HG02571 (cell line): ENCODE measurements at regions not wholly inside any gene's neighbourhood (a gene's known extent, or its start where the extent isn't known, plus 50 kb on each side); places are given as distances from the start of the nearest gene placed in this dataset.
"Not testable (repeated sequence)": the region's sequence is repeated elsewhere in the genome, so short reads cannot be mapped to it uniquely, and the experiment has no call there.

Source experiments
- ATAC-seq: cut with Tn5 transposase; IDR thresholded peaks from one replicate; pipeline ENCODE4 v1.9.1; 2021; ENCODE audit warnings: mild to moderate bottlenecking, moderate library complexity; ENCODE audit not compliant: unreplicated experiment

DNA sequence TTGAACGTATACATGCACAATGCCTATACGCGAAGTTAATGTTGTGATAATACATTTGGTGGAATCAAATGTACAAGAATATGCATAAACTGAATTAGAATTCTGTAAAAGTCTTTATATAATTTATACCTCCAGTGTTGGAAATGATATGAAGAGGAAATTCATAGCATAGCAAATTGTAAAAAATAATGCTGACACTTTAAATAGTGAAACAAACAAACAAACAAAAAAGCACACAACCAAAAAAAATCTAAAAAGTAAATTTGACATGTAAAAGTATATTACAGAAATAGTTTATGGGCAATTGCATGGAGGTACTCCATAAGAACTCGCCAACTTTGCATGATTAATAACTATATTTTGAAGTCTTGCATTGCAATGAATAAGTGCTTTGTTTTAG is 780.9 kb downstream of the TBC1D32 start:
- ATAC-seq: no peak

DNA sequence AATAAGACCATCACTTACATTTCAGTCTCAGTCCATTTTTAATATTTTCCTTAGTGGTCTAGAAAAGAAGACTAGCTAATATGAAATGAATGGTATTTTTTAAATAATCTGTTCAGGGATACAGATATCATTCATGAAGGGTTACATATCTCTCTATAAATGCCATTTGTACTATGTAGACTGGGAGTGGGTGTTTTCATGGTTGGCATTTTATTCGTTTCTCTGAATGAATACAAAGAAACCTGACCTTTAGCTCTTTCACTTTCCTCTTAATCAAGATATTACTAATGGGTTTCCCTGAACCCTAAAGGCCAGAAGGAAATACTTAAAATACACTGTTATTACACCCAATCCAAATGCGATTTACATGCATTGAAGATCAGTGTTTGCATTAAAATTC is 788.9 kb downstream of the TBC1D32 start:
- ATAC-seq: no peak

DNA sequence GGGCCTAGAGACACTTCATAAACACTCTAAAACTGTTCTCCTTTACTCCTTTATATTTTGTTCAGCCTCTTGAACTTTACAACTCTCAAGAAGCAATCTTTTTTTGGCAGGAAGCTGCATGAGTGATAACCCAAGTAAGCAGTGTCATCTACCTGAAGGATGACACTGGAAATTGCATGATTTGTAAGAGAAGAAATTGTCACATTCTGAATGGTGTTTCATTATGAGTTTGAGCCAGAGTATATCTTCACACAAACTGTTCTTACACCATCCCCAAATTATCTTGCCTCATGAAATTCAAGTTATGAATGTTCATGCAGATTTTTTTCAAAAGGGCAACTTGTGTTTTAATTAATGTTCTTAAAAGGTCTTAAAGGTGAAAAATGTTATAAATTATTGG is 799.3 kb downstream of the TBC1D32 start:
- ATAC-seq: no peak

DNA sequence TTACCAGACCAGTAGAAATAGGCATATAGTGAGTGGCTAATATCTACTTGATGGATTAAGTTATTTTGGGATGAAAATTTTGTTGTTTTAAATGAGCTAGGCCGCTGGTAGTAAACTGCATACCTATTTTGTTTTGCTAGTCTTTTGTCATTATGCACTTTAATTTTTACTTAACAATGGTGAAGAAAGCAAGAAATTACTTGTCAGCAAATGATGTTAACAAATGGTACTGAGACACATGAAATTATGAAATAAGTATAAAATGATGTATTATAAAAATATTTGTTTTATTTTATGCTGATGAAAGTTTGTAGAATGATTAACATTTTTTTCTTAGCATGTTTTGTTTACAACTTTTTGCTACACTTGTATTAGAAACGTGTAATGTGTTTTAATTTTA is 807.7 kb downstream of the TBC1D32 start:
- no peak for ATAC-seq

DNA sequence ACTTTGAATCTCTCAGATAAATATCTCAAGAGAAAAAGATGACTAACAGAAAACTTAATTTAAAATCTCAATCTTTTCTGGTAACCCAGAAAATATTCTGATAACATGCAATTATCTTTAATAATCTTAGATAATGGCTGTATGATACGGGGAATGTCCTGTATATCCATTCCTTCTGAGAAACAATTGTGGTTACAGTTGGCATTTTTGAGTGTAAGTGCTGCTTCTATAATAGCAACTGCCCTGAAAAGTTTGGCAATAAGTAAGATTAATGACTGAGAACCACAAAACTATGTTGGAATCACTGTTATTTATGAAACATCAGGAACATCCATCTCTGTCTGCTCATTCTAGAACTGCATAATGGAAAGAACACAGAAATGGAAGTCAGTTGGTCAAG is 819.7 kb downstream of the TBC1D32 start:
- ATAC-seq: no peak

DNA sequence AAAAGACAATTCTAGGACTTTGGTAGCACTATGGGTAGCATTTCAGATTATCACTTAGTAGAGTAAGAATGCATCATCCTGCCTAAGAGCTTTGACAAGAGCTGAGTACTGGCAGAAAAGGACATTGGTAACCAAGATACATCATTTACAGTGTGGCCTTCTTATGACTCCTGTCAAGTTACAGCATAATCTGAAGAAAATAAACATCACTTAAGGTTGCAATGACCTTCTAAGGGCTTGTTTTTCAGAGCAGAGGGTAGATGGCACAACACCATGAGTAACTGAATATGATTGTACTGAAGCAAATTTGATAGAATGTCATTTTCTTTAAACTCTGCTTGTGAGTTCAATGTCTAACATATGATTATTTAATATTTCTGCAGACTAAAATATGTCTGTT is 822.6 kb downstream of the TBC1D32 start:
- no peak for ATAC-seq

DNA sequence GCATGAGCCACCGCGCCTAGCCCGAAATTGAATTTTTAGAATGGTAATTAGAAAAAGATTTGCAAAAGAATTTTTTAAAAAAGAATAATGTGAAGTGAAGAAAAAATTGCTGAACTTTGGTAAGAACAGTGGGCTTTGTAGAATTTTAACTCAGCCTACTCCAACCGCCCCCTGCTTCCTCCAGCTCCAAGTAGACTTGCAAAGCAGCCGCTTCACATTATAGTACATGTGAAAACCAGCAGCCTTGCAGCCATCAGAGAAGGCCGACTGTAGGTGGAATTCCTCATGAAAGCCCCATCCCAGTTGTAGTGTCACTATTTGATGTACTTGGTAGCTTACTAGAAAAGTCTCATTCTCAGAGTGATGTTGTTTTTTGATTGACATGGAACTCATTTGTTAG is 835.6 kb downstream of the TBC1D32 start:
- ATAC-seq: no peak

DNA sequence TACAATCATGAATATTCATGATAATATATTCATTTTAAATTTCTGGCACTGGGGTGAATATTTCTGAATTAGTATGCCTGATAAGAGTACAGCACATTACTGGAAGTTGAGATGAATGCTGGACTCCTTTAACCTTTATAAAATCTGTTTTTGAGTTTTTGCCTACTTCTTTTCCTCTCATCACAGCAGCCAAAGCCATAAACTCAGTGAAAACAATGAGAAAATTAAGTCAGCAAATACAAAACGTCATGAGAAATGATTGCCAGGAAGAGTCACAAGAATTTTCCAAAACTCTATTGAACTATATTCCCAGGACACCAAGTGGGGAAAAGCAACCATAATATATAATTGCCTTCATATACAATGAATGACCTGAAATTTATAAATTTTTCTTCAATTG is 837.6 kb downstream of the TBC1D32 start:
- ATAC-seq: no peak

DNA sequence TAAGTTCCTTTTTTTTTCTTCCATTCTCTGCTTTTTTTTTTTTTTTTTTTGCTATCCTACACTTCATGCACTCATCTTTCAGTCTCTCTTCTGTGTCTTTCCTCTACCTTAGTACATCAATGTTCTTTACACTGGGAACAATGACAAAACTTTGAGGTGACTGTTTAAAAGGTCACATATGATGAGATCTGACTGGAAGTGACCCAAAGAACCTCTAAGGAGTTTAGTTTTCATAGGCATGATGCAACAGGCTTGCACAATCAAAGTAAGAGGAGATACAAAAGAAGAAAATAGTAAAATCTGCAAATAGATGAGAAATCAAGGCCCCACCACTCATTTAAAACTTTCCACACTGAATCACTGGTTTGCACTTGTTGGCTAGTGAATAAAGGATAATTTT is 840.8 kb downstream of the TBC1D32 start:
- ATAC-seq: no peak

DNA sequence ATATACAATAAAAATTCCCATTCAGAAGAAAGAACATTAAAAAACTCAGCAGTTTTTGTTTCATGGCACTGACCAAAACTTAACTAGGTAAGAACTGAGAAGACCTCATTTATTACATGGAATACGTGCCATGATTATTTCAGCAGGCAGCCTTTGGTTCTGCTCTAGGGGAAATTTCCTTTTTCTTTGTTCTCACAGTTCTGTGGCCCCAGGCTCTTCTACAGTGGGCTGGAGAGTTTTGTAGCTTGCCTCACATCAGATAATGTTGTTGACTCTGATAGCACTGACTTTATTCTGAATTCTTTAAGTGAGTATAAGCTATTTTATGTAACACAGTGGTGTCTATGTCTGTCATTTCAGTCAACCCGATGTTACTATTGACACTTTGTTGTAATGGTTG is 844.3 kb downstream of the TBC1D32 start:
- no peak for ATAC-seq

DNA sequence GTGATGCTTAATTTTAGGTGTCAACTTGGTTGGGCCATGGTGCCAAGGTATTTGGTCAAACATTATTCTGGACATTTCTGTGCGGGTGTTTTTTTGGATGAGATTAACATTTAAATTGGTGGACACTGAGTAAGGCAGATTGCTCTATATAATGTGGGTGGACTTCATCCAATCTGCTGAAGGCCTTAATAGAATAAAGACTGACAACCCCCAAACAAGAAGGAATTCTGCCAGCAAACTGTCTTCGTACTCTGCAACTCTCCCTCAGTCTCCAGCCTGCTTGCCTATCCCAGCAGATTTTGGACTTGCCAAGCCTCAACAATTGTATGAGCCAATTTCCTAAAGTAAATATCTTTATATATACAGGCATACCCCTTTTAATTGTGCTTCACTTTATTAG is 850.1 kb downstream of the TBC1D32 start:
- no peak for ATAC-seq

DNA sequence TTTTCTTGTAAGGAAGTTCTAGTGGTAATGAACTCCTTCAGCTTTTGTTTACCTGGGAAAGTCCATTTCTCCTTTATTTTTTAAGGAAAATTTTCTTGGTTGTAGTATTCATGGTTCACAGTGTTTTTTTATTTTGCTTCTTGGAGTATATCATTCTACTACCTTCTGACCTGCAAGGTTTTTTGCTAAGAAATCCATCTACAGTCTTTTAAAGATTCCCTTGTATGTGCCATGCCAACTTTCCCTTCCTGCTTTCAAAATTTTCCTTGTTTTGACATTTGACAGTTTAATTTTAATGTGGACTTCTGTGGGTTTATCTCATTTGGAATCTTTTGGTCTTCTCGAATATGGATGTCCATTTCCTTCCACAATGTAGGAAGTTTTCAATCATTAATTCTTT is 855.6 kb downstream of the TBC1D32 start:
- no peak for ATAC-seq

DNA sequence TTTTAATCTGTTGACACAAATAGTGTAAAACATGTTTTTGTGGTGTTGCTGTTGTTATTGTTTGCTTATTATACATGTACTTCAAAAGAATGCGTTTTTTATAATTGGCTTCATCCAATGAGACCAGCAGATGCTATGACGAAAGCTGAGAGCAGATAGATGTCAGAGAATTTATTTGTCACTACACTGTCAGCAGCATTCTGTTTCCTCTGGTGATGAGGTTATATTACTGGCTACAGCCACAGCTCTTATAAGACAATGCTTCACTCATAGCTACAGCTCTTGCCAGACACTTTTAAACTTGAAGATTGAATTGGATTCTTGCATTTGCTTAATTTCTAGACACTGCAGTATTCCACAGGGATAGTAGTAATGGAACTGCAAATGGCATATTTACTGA is 860.5 kb downstream of the TBC1D32 start:
- no peak for ATAC-seq

DNA sequence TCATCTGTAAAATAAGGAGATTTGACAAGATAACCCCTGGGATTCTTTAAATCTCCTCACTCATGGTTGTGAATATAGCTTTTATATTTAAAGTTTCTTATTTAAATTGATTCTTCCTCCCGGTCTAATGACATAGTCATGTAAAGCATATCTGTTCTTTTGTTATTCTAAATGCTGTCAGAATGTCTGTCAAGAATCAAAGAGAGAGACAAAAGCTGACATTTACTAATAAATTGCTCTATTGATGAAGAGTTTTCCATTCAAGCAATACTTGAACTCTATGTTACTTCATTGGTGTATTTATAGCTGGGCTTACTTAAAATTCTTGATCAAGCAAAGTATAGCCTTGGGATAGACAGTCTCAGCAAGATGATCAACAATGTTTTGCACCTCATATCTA is 865.8 kb downstream of the TBC1D32 start:
- ATAC-seq: no peak

DNA sequence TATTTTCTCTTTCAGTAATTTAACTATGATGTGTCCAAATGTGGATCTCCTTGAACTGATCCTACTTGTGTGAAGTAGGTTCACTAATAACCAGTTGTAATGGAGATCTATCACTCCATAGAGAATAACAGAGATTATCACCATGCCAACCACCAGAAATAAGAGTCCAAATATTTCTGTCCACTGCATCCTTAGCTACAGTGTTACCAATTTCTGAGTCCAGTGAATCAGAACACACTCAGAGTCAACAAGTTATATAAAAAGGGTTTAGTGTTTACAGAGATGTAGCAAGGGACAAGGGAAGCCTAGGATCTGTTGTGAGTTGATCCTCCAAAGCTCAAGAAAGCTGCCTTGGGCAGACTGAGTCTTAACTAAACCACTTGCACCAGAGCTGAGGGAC is 882.8 kb downstream of the TBC1D32 start:
- no peak for ATAC-seq

DNA sequence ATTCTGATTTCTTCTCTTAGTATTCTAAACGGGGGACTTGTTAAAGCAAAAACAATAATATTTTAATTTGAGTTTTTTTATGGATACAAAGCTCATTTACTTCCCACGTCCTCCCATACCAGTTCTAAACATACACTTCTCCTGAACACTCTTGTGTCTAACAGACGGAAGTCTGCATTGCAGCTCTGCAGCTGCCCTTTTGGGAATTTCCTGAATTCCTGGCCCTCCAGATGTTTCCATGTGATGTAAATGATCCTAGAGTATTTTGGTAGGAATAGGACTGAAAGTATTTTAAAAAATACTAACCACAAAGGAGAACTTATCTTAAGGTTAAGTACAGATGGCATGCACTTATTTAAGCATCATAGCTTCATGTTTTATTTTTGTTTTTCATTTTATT is 886.7 kb downstream of the TBC1D32 start:
- ATAC-seq: no peak

DNA sequence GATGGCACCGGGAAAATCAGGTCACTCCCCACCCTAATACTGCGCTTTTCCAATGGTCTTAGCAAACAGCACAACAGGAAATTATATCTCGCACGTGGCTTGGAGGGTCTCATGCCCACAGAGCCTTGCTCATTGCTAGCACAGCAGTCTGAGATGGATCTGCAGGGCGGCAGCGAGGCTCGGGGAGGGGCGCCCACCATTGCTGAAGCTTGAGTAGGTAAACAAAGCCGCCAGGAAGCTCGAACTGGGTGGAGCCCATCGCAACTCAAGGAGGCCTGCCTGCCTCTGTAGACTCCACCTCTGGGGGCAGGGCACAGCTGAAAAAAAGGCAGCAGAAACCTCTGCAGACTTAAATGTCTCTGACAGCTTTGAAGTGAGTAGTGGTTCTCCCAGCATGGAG is 901.4 kb downstream of the TBC1D32 start:
- ATAC-seq: not testable (repeated sequence)

DNA sequence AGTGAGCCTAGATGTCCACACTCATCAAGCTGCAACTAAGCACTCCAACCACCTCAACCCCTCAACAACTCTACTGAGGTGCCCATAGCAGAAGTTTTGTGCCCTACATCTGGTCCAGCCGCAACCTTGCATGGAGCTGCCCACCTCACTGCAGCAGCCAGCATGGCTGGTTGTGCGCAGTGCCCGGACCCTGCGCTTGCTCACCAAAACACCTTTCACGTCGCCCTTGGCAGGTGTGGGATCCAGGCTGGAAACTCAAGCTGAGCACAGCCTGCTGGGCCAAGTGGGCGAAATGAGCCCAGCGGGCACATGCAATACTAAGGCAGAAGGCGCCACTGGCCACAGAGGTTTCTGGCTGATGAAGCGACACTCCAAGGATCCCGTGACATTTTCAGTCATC is 902.4 kb downstream of the TBC1D32 start:
- no peak for ATAC-seq

DNA sequence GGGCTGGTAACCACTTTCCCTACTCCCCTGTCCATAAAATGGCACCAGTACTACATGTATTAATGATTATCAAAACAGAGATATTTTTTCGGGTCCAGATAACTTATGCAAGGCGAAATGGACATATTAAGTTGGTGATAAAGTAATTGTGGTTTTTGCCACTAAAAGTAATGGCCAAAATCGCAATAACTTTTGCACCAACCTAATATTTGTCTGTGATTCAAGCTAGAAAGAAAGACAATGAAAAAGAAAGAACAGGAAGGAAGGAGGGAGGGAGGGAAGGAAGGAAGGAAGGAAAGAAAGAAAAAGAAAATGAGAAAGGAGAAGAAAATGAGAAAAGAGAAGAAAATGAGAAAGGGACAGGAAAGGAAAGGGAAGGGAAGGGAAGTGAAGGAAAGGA is 922.9 kb downstream of the TBC1D32 start:
- ATAC-seq: no peak

DNA sequence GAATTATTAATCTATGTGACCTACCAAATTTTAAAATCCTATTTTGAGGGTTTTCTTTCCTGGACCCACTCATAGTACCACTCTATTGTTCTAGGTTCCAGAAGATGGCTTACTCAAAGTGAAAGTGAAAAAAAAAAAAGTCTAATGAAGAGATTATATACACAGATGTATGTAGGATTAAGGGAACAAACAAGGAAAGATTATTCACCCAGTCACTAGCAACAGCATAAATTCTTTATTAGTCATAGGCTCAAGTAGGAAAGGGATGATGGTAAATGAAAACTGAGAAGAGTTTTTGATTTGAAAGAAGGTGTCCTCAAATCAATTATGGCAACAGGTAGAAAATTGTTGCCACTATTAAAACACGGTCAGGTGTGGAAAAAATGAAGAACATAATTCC is 923.7 kb downstream of the TBC1D32 start:
- no peak for ATAC-seq

DNA sequence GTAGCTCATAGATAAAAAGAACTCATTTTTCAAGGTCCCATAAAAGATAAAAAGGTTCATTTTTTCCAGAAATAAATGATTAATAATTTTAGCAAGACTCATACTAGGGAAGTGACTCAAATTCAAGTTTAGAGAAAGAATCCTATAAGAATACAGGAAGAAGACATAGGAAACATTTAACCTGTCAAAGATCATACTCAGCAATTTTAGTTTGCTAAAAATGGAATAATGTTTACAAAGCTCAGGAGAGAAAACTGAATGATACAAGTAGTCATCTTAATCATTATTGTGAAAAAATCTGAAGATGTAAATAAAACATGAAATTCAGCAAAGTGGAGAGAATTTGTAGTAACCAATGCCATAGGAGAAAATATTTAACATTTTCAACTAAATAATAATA is 926.6 kb downstream of the TBC1D32 start:
- no peak for ATAC-seq

DNA sequence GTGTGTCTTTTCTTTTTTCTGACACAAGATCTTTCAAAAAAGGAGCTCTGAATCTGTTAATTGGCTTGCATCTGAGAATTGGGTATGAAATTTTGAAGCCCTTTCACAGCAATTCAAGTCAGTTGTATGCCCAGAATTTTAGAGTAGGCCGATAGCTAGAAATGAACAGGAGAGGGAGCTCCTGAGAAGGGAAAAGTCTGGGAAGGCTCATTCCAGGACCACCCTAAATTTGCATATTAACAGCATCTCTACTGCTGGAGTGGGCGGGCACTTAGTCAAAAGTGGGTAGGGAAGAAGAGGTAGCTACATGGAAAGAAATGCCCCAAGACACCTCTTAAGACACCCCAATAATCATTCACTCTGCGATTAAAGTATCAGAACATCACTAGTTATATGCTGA is 928.3 kb downstream of the TBC1D32 start:
- no peak for ATAC-seq

DNA sequence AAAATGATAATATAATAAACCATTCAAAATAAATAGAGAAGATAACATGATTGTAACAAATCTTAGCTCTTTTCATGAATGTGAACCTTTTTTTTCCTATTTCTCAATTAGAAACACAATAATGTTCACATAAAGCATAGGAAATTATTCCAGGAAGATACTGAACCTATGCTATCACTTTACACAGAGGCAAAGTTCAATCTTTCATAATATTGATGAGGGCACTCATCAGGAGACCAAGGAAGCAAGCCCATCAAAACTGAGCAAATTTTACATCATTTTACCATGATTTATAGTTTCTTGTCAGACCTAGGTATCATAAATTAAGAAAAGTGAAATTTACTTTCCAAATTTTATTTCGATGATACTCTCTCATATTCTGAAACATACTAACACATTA is 938.5 kb downstream of the TBC1D32 start:
- no peak for ATAC-seq

DNA sequence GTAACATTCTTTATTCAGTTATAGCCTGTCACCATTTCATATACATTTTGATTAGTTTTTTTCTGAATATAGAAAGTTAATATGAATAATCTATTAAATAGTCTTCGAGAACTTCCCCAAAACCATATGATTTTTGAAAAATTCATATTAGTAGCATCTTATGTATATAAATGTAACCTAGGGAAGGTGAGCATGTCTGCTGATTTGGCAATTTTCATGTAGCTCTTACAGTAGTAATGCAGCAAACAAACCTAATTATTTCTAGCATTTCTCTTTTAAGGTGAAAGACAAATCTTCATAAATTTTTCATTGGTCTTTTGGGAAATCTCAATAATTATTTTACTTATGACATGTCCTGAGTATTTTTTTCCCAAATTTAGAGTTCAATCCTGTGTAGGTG is 939.0 kb downstream of the TBC1D32 start:
- ATAC-seq: no peak
